GM21381 (cell line): ENCODE measurements at regions not wholly inside any gene's neighbourhood (a gene's known extent, or its start where the extent isn't known, plus 50 kb on each side); places are given as distances from the start of the nearest gene placed in this dataset.
"Not testable (repeated sequence)": the region's sequence is repeated elsewhere in the genome, so short reads cannot be mapped to it uniquely, and the experiment has no call there.

Experiments
- ATAC-seq: cut with Tn5 transposase; IDR thresholded peaks from one replicate; pipeline ENCODE4 v1.9.1; 2021; ENCODE audit warnings: mild to moderate bottlenecking, moderate library complexity; ENCODE audit not compliant: unreplicated experiment

- ATAC-seq = no peak
These were observed 300.0 kb upstream of the ALG10B start for GRCh38 chr12:38016602-38017001.

GRCh38 chr12:38025916-38026315, 290.7 kb upstream of the ALG10B start:
- ATAC-seq = no peak

DNA sequence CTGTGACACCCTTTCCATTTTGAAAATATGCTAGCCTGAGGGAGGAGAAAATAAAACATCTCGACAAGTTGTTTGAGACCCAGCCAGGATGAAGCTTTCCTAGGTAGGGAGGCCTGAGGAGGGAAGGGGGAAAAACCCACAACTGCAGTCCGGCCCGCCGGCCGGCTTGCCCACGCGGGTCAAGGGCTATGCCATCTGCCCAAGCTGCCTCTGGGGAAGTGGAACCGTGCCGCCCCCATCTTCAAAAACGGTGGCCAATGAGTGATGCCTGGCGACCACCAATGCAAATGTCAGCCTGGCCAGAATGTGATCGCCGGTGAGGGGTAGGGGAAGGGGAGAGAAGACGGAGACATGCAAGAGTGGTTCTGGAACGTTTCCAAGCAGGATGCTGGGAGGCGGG, 263.5 kb upstream of the ALG10B start:
- ATAC-seq = no peak

- ATAC-seq = no peak
These were observed 262.7 kb upstream of the ALG10B start for GRCh38 chr12:38053655-38054464.

DNA sequence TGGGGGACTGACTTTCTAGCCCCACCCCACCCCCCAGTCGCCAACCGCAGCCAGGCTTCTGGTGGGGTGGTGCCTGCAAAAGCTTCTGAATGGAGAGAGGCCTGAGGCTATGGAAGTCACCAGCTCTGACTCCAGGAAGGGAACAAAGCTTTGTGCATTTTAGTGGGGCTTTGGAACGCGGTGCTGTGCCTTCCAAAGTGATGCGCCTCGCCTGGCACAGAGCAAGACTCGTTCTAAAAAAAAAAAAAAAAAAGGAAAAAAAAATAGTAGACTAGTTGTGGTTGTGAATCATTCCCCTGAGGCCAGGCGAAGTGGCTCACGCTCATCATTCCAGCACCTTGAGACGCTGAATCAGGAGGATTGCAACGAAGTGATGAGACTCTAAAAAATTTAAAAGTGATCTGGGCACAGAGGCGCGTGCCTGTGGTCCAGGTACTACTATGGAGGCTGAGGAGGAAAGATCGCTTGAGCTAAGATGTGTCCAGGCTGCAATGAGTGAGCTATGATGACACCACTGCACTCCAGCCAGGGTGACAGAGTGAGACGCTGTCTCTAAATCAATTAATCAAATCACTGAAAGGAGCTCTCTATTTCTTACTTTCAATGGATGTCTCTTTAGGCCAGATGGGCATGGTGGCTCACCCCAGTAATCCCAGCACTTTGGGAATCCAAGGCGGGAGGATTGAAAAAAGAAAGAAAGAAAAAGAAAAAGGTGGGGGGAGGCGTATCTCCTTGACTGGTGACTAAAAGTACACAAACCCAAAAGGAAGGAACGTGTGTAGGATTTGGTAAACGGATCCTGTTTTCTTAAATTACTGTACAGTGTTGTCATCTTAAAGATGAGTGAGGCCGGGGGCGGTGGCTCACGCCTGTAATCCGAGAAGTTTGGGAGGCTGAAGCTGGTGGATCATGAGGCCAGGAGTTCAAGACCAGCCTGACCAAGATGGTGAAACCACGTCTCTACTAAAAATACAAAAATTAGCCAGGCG, 259.6 kb upstream of the ALG10B start:
- no peak for ATAC-seq

- ATAC-seq = no peak
These were observed 216.9 kb upstream of the ALG10B start for GRCh38 chr12:38099686-38100085.

- no peak for ATAC-seq
These were observed 214.8 kb upstream of the ALG10B start for GRCh38 chr12:38101753-38102152.

- ATAC-seq = no peak
These were observed 214.4 kb upstream of the ALG10B start for GRCh38 chr12:38102197-38102596.

- ATAC-seq = no peak
These were observed 206.4 kb upstream of the ALG10B start for GRCh38 chr12:38110026-38110699.

DNA sequence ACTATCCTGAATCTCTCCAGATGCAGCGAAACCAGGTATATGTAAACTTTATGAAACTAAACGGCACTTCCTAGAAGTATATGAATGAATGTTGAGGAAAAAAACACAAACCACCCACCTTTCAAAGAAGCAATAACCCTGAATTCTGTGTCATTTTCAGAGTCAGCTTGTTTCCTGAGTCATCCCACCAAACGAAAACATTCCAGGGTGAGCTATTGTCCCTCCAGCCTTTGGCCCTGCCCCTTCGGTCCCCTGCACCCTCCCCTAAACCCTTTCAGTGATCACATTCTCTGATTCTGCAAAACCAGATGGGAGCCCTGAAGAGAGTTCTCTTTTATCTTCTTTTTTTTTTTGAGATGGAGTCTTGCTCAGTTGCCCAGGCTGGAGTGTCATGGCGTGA, 202.6 kb upstream of the ALG10B start:
- ATAC-seq = no peak

- ATAC-seq = no peak
These were observed 199.6 kb upstream of the ALG10B start for GRCh38 chr12:38116968-38117367.

DNA sequence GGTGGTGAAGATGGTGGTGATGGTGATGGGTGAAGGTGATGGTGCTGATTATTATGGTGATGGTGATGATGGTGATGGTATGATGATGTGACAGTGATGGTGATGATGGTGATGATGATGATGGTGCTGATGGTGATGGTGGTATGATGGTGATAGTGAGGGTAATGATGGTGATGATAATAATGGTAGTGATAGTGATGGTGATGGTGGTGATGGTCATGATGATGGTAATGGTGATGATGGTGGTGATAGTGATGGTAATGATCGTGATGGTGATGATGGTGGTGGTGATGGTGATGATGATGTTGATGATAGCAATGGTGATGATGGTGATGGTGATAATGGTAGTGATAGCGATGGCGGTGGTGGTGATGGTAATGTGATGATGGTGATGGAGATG, 197.9 kb upstream of the ALG10B start:
- no peak for ATAC-seq

DNA sequence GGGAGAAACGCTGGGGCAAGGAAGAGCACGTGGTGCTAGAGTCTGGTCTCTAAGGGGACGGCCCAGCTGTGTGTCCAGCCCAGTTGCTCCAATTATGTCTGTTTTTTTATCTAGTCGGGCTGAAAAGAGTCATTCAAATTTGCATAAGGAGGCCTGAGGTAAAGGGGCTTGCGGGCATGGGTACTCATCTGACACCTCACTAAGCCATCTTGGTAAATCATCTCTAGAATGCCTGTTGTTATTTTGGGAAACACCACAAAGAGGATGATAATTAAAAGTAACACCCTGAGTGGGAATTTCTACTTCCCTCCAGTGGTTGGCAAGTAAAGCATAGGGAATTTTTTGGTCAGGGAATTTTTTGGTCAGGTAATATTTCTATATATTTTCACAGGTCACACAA, 196.1 kb upstream of the ALG10B start:
- no peak for ATAC-seq

DNA sequence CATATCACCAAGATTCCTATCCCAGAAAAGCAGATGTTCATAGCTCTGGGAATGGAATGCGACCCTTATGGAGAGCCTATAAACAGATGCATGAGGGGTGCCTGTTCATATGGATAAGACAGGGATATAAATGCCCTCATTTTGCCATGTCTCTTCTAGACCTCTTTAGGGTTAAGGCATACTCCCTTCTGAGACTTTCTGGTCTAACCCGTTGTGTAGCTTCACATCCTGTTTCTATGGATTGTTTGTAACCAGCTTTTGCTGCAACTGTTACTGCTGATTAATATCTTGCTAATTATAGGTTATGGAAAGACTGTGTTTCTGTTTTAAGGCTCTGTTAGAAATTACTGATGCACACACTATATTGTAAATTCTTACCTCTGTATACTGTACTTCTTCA, 193.5 kb upstream of the ALG10B start:
- ATAC-seq = not testable (repeated sequence)

DNA sequence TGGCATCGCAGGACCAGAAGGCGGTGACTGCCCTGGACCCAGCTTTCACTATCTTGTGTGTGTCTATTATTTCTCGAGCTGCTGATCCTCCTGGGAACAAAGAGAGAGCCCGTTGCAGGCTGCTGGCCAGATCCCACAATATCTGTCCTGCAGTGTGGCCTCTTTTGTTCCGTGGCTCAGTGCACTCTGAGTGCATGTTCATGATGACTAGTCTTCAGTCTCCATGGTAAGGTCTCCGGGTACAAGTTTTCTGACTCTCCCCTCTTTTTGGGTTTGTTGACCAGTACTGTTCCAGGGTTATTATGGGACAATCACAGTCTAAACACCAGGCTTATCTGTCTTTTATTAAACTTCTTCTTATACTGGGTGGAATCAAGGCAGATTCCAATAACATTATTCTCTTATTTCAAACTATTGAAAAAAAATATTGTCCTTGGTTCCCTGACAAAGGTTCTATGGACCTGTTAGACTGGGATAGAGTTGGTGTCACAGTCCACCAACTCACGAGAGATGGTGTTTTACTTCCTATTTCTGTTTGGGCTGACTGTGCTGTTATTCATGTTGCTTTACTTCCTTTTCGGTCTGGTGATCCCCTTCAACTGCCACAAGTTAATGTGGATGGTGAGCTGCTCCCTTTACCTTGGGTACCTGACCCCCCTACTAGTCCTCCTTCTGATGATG, 192.9 kb upstream of the ALG10B start:
- no peak for ATAC-seq

DNA sequence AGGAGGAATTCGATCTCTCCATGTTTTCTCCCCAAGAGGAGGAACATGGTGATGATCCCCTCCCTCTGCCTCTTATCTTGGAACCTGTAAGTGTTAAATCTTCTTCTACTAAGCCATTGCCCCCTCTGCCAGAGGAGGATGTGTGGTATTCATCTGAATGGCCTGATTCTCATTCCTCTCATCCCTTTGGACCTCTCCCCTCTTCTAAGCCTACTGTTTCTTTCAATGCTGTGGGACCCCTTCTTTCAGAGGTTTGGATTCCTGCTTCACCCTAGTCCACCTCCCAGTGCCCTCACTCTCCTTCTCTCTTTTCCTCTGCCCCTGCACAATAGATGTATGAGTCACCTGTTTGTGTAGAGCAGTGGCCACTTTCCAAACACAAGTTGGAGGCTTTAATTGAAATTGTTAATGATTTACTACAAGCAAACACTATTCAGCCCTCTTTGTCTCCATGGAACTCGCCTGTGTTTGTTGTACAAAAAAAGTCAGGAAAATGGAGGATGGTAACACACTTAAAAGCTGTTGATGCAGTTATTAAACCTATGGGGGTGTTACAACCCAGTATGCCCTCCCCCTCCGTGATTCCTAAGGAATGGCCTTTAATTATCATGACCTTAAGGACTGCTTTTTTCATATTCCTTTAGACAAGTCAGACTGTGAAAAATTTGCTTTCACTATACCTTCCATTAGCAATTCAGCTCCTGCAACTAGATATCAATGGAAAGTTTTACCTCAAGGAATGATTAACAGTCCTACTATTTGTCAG, 192.1 kb upstream of the ALG10B start:
- ATAC-seq = no peak

DNA sequence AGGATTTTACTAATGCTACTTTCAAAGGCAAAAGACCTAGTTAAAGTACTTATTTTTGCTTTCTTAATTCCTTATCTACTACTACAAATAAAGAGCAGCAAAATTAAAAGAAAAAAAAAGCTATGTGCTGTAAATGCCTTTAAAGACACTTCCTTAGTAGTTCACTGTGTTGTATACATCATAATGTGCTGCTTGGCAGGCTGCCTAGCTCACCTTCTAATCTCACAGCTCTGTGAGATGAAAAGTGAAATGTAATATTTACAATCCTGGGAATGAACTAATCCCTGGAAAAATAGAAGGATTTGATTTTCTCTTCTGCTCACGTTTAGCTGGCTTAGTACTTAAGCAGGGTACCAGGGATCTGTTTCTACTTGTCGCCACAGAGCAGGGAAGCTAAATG, 184.4 kb upstream of the ALG10B start:
- ATAC-seq = no peak

GRCh38 chr12:38137287-38137686, 179.3 kb upstream of the ALG10B start:
- ATAC-seq = no peak

DNA sequence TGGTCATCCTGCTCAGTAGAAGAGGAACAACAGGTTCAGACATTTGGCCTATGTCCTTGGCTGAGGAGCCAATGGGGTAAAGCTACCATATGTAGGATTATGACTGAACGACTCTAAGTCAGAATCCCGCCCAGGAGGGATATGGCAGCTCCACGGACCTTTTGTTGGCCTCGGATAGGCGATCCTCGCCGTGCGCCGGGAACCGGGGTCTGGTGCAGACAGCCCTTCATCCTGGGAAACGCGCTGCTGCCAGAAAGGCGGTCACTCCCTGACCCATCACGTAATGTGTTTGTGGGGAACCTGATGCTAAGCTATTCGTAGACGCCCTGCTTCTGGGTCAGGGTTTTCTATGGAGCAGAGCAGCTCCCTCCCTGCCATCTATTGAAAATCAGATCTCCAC, 178.9 kb upstream of the ALG10B start:
- ATAC-seq = no peak
